HCT116 (cell line): ENCODE measurements at regions not wholly inside any gene's neighbourhood (a gene's known extent, or its start where the extent isn't known, plus 50 kb on each side); places are given as distances from the start of the nearest gene placed in this dataset.

ENCODE experiments used
- ATAC-seq: fragments of 200-7000 bp; cut with Tn5 transposase; 2 replicates; pipeline ENCODE4 v1.9.1; 2020; ENCODE audit warnings: mild to moderate bottlenecking, moderate library complexity
- BruUV-seq: library from RNA; stranded (reverse); fragments of 400-500 nt; replicated peaks from 2 replicates; lab custom pipeline; 2021; lab: Mats Ljungman, UMichigan
- CTCF ChIA-PET: fragments of 300-600 bp; sonication (Branson Sonifier 250); formaldehyde crosslinking; loops from one replicate; lab custom pipeline; 2021; ENCODE audit warnings: antibody characterized with exemption; lab: Charles Lee
- POLR2A ChIA-PET: fragments of 300-600, 350-600 bp; sonication (Branson Sonifier 250); formaldehyde crosslinking; loops from one replicate; lab custom pipeline; 2021; ENCODE audit warnings: antibody characterized with exemption; lab: Charles Lee
- RAD21 ChIA-PET, 2 experiments: fragments of 300-600 bp; sonication (Branson Sonifier 250); formaldehyde crosslinking; loops; one replicate each; lab custom pipeline; 2023; ENCODE audit warnings: low total read pairs in 2 of 2; ENCODE audit not compliant: uncharacterized antibody in 2 of 2, unreplicated experiment in 2 of 2, low non-redundant PET in 1 of 2; lab: Charles Lee
- DNase-seq: peaks from one replicate; pipeline ENCODE4 v3.0.0-alpha.2; 2010; ENCODE audit warnings: low read depth, low spot score
- H2AFZ ChIP-seq: fragments of 200-600 bp; shearing (Covaris generic), sonication (generic); 2 replicates; pipeline ENCODE4 v1.6.1; 2017; ENCODE audit warnings: low read depth, mixed run types, mixed read lengths, antibody characterized with exemption, low read length; ENCODE audit not compliant: poor library complexity, severe bottlenecking
- H3K27ac ChIP-seq: 2 replicates; pipeline ENCODE4 v1.5.1; 2012; ENCODE audit warnings: low read depth, low read length
- H3K27me3 ChIP-seq: fragments of 200-600 bp; sonication (generic); 2 replicates; pipeline ENCODE4 v1.6.1; 2016; ENCODE audit warnings: mixed run types, low read length, mixed read lengths; ENCODE audit not compliant: insufficient read depth
- H3K36me3 ChIP-seq, 2 experiments: fragments of 200-500 bp in 1 of 2; fragments of 200-600 bp in 1 of 2; sonication (Bioruptor generic) in 1 of 2; sonication (generic) in 1 of 2; 2 replicates each; pipeline versions ENCODE4 v1.5.1 to v1.6.1; 2014 to 2016; ENCODE audit warnings: low read length in 2 of 2, inconsistent platforms in 1 of 2, mixed read lengths in 1 of 2, mixed run types in 1 of 2; ENCODE audit not compliant: insufficient read depth in 2 of 2, control insufficient read depth in 1 of 2
- H3K4me1 ChIP-seq, 2 experiments: fragments of 200-600 bp in 1 of 2; sonication (generic) in 1 of 2; 2 replicates each; pipeline versions ENCODE4 v1.5.1 to v1.6.1; 2012 to 2017; ENCODE audit warnings: low read length in 2 of 2, inconsistent platforms in 1 of 2, mild to moderate bottlenecking in 1 of 2, mixed read lengths in 1 of 2, mixed run types in 1 of 2, moderate library complexity in 1 of 2; ENCODE audit not compliant: insufficient read depth in 2 of 2, control insufficient read depth in 1 of 2
- H3K4me2 ChIP-seq: fragments of 200-600 bp; sonication (generic); 2 replicates; pipeline ENCODE4 v1.6.1; 2017; ENCODE audit warnings: mixed run types, low read length, mixed read lengths
- H3K4me3 ChIP-seq, 2 experiments: fragments of 200-600 bp in 1 of 2; sonication (generic) in 1 of 2; replicated peaks in 1 of 2; 2 replicates each; pipeline ENCODE4 v1.5.1; 2011 to 2016; ENCODE audit warnings: low read length in 2 of 2, control low read depth in 1 of 2, low read depth in 1 of 2, mild to moderate bottlenecking in 1 of 2, mixed read lengths in 1 of 2, mixed run types in 1 of 2
- H3K79me2 ChIP-seq: fragments of 200-600 bp; sonication (generic); 2 replicates; pipeline ENCODE4 v1.6.1; 2017; ENCODE audit warnings: mild to moderate bottlenecking, mixed run types, low read length, moderate library complexity, mixed read lengths; ENCODE audit not compliant: insufficient read depth
- H3K9ac ChIP-seq: fragments of 200-600 bp; sonication (generic); 2 replicates; pipeline ENCODE4 v1.6.1; 2016; ENCODE audit warnings: low read length, mixed read lengths
- H3K9me2 ChIP-seq: fragments of 200-600 bp; sonication (generic), shearing (Covaris generic); 2 replicates; pipeline ENCODE4 v1.6.1; 2017; ENCODE audit warnings: mixed run types, mild to moderate bottlenecking, moderate library complexity; ENCODE audit not compliant: insufficient read depth
- H3K9me3 ChIP-seq, 2 experiments: fragments of 200-500 bp in 1 of 2; fragments of 200-600 bp in 1 of 2; sonication (Bioruptor generic) in 1 of 2; sonication (generic) in 1 of 2; 2 replicates each; pipeline ENCODE4 v1.6.1; 2014 to 2017; ENCODE audit warnings: low read length in 2 of 2, mixed read lengths in 2 of 2, inconsistent platforms in 1 of 2, low read depth in 1 of 2, mild to moderate bottlenecking in 1 of 2, mixed run types in 1 of 2, moderate library complexity in 1 of 2; ENCODE audit not compliant: control insufficient read depth in 1 of 2, insufficient read depth in 1 of 2
- H4K20me1 ChIP-seq: fragments of 200-600 bp; sonication (generic), shearing (Covaris generic); 2 replicates; pipeline ENCODE4 v1.6.1; 2017; ENCODE audit warnings: mixed run types, mild to moderate bottlenecking, moderate library complexity; ENCODE audit not compliant: insufficient read depth
- CBX3 ChIP-seq: IDR thresholded peaks from 2 replicates; pipeline ENCODE4 v1.6.1; 2012; ENCODE audit warnings: low read depth
- CEBPB ChIP-seq: IDR thresholded peaks from 2 replicates; pipeline ENCODE4 v1.6.1; 2012; ENCODE audit warnings: low read depth
- EGR1 ChIP-seq: IDR thresholded peaks from 2 replicates; pipeline ENCODE4 v1.6.1; 2012; ENCODE audit warnings: low read depth
- ELF1 ChIP-seq: IDR thresholded peaks from 2 replicates; pipeline ENCODE4 v1.6.1; 2012; ENCODE audit warnings: low read depth, borderline replicate concordance
- FOSL1 ChIP-seq: IDR thresholded peaks from 2 replicates; pipeline ENCODE4 v1.6.1; 2012; ENCODE audit warnings: low read depth
- POLR2A ChIP-seq: IDR thresholded peaks from 2 replicates; pipeline ENCODE4 v1.7.0; 2011; ENCODE audit warnings: borderline replicate concordance; ENCODE audit not compliant: insufficient read depth, insufficient read length; ENCODE audit errors: extremely low read depth
- POLR2AphosphoS5 ChIP-seq: IDR thresholded peaks from 2 replicates; pipeline ENCODE4 v1.6.1; 2011; ENCODE audit warnings: mild to moderate bottlenecking, low read depth, low read length, moderate library complexity
- RAD21 ChIP-seq: IDR thresholded peaks from 2 replicates; pipeline ENCODE4 v1.6.1; 2012; ENCODE audit warnings: low read depth, mild to moderate bottlenecking
- SIN3A ChIP-seq: IDR thresholded peaks from 2 replicates; pipeline ENCODE4 v1.6.1; 2012; ENCODE audit warnings: low read depth
- SRF ChIP-seq: IDR thresholded peaks from 2 replicates; pipeline ENCODE4 v1.6.1; 2012; ENCODE audit warnings: low read depth
- ZFX ChIP-seq: fragments of 450-650 bp; IDR thresholded peaks from 2 replicates; pipeline ENCODE4 v1.6.1; 2017
- intact Hi-C: fragments of 100-400 bp; cut with micrococcal nuclease; formaldehyde crosslinking; loops from 2 replicates; pipeline ENCODE4 v1.10.0; 2022
- TF ChIP-seq, protein P1 (sequence below): IDR thresholded peaks from 2 replicates; pipeline ENCODE4 v1.6.1; 2012
- TF ChIP-seq, protein P2 (sequence below): IDR thresholded peaks from 2 replicates; pipeline ENCODE4 v1.6.1; 2011; ENCODE audit warnings: mild to moderate bottlenecking, low read length, moderate library complexity; ENCODE audit not compliant: insufficient replicate concordance; ENCODE audit errors: extremely low read depth
- TF ChIP-seq, protein P3 (sequence below): IDR thresholded peaks from 2 replicates; pipeline ENCODE4 v1.6.1; 2012

DNA sequence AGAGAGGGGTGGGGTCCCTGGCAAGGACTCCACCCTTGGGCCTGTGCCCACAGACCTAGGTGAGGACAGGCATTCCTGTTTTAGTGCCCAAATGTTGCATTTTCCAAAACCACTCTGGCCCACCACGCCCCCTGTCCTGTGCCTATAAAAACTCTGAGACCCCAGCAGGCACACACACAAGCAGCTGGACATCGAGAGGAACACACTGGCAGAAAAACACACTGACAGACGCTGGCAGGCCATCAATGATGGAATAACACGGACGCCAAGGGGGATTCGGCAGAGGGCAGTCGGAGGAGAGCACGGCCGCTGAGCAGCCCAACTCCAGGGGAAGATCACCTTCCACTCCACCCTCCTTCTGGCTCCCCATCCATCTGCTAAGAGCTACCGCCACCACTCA lies 386.9 kb upstream of the AUTS2 start:
- Histone ChIP-seq H3K9me3 (peaks cover 4 to 10% of the 10 kb centered on the region in 2 experiments; a peak in 2 of 4 replicates), H3K9me2 (no peaks in the 10 kb centered on the region), H3K27ac (no peak overlapping the region), H3K27me3 (no peaks in the 10 kb centered on the region), H3K4me3 (no peak overlapping the region), H2AFZ (no peak overlapping the region), H3K4me2 (no peak overlapping the region), H3K36me3 (no peaks in the 10 kb centered on the region), H3K79me2 (no peaks in the 10 kb centered on the region), H3K4me1 (no peaks in the 10 kb centered on the region), H3K9ac (no peak overlapping the region), H4K20me1 (no peaks in the 10 kb centered on the region)
- ATAC-seq = no peak
- ChIA-PET RAD21 (no interaction called here), CTCF (no interaction called here), POLR2A (no interaction called here)
- no peak for TF ChIP-seq CEBPB
- no peak for TF ChIP-seq ELF1
- TF ChIP-seq, protein P1, sequence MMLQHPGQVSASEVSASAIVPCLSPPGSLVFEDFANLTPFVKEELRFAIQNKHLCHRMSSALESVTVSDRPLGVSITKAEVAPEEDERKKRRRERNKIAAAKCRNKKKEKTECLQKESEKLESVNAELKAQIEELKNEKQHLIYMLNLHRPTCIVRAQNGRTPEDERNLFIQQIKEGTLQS = no peak
- TF ChIP-seq SIN3A = no peak
- BruUV-seq = no TSS peak
- intact Hi-C loops = no loop called here
- DNase-seq = no peak

DNA sequence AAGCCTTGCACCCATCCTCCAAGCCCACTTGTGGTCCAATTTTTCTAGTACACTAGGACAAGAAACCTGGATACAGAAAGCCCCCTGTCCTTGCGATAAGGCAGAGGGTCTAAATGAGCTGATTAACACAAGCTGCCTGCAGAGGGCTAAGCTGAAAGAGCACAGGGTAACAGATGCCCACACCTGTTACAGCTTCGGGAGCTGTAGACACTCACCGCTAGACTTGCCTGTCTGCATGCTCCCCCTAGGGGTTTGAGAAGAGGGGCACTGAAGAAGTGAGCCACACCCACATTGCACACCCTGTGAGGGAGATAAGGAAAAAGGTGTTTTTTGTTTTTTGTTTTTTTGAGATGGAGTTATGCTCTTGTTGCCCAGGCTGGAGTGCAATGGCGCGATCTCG lies 386.5 kb upstream of the AUTS2 start:
- H3K4me2 ChIP-seq = no peak overlapping the region
- no peak overlapping the region for H2AFZ ChIP-seq
- H3K9me3 ChIP-seq = peaks cover 4 to 10% of the 10 kb centered on the region in 2 experiments; a peak in 2 of 4 replicates
- H3K36me3 ChIP-seq = no peaks in the 10 kb centered on the region
- H3K9ac ChIP-seq = no peak overlapping the region
- DNase-seq = no peak
- H3K27me3 ChIP-seq = no peaks in the 10 kb centered on the region
- no peaks in the 10 kb centered on the region for H4K20me1 ChIP-seq
- H3K79me2 ChIP-seq = no peaks in the 10 kb centered on the region
- H3K27ac ChIP-seq = no peak overlapping the region
- ChIA-PET RAD21 (no interaction called here), CTCF (no interaction called here), POLR2A (no interaction called here)
- ATAC-seq = no peak
- no peaks in the 10 kb centered on the region for H3K9me2 ChIP-seq
- intact Hi-C loops = no loop called here
- H3K4me3 ChIP-seq = no peak overlapping the region
- BruUV-seq = no TSS peak
- TF ChIP-seq CBX3 = no peak
- no peak for TF ChIP-seq POLR2A
- no peak for TF ChIP-seq RAD21
- TF ChIP-seq, protein P1 = no peak
- no peak for TF ChIP-seq ELF1
- no peak for TF ChIP-seq FOSL1
- TF ChIP-seq SRF = no peak
- TF ChIP-seq, protein P2, sequence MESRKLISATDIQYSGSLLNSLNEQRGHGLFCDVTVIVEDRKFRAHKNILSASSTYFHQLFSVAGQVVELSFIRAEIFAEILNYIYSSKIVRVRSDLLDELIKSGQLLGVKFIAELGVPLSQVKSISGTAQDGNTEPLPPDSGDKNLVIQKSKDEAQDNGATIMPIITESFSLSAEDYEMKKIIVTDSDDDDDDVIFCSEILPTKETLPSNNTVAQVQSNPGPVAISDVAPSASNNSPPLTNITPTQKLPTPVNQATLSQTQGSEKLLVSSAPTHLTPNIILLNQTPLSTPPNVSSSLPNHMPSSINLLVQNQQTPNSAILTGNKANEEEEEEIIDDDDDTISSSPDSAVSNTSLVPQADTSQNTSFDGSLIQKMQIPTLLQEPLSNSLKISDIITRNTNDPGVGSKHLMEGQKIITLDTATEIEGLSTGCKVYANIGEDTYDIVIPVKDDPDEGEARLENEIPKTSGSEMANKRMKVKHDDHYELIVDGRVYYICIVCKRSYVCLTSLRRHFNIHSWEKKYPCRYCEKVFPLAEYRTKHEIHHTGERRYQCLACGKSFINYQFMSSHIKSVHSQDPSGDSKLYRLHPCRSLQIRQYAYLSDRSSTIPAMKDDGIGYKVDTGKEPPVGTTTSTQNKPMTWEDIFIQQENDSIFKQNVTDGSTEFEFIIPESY = no peak
- TF ChIP-seq POLR2AphosphoS5 = no peak
- TF ChIP-seq EGR1 = no peak
- TF ChIP-seq SIN3A = no peak
- TF ChIP-seq, protein P3, sequence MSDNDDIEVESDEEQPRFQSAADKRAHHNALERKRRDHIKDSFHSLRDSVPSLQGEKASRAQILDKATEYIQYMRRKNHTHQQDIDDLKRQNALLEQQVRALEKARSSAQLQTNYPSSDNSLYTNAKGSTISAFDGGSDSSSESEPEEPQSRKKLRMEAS = no peak
- TF ChIP-seq ZFX = no peak
- H3K4me1 ChIP-seq = no peaks in the 10 kb centered on the region
